ENCODE measurements at regions not wholly inside any gene's neighbourhood (a gene's known extent, or its start where the extent isn't known, plus 50 kb on each side); places are given as distances from the start of the nearest gene placed in this dataset.

DNA sequence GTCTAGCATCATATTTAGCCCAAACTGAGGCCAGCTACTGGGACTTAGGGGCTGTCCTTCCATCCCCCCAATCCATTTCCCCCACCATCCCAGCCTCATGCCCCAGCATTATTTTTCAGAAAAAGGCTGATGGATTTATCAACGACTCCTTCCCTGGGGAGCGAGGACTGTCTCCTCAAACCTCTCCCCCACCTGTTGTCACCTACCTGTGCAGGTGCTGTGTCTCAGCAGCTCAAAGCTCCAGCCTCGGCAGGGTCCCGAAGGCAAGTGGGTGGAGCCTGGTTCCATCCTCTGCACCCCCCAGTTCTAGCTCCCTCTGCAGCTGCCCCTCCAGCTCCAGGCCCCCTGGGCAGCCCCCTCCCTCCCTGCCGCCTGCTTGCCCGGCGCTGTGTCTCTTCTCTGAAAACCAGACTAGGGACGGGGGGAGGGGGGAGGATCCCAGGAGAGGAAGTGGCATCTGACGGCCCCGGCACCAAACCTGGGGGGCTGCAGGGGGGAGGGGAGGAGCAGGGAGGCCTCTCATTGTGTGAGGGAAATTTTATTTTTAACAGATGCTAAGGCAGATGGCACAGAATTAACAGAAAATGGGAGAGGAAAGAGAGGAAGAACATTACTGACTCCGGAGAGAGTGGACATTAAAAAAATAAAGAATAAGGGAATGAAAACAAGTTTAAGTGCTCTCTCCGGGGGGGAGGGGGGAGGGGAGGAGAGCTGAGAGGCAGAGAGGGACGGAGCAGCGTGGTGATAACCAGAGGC lies 61.7 kb upstream of the PAX2 start:
- TF ChIP-seq, protein P1, sequence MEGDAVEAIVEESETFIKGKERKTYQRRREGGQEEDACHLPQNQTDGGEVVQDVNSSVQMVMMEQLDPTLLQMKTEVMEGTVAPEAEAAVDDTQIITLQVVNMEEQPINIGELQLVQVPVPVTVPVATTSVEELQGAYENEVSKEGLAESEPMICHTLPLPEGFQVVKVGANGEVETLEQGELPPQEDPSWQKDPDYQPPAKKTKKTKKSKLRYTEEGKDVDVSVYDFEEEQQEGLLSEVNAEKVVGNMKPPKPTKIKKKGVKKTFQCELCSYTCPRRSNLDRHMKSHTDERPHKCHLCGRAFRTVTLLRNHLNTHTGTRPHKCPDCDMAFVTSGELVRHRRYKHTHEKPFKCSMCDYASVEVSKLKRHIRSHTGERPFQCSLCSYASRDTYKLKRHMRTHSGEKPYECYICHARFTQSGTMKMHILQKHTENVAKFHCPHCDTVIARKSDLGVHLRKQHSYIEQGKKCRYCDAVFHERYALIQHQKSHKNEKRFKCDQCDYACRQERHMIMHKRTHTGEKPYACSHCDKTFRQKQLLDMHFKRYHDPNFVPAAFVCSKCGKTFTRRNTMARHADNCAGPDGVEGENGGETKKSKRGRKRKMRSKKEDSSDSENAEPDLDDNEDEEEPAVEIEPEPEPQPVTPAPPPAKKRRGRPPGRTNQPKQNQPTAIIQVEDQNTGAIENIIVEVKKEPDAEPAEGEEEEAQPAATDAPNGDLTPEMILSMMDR (IDR thresholded peaks at IDR 0.05) = no peak
- no peak for TF ChIP-seq POLR2A (IDR thresholded peaks at IDR 0.05)
- no peak for TF ChIP-seq EP300 (IDR thresholded peaks at IDR 0.05)
